Natural killer cell (primary cell): ENCODE measurements at regions not wholly inside any gene's neighbourhood (a gene's known extent, or its start where the extent isn't known, plus 50 kb on each side); places are given as distances from the start of the nearest gene placed in this dataset.

Experiments
- ATAC-seq, 3 donors: fragments of 150-1000 bp in 2 of 3; fragments of 200-7000 bp in 1 of 3; cut with Tn5 transposase; 1 replicate in 1 of 3; 2 replicates in 2 of 3; pipeline ENCODE4 v1.10.0; 2021; ENCODE audit warnings: mild to moderate bottlenecking in 2 of 3, moderate library complexity in 2 of 3
- DNase-seq, 2 donors: peaks; one replicate each; pipeline versions ENCODE4 v3.0.0 to v3.0.0-alpha.2; 2013 to 2021; ENCODE audit warnings: mixed read lengths in 1 of 2
- H3K27ac ChIP-seq: one replicate; pipeline ENCODE4 v1.5.1; 2013; ENCODE audit warnings: mild to moderate bottlenecking, low read length
- H3K27me3 ChIP-seq: one replicate; pipeline ENCODE4 v1.6.1; 2013; ENCODE audit warnings: low read length; ENCODE audit not compliant: control insufficient read depth, insufficient read depth
- H3K36me3 ChIP-seq: one replicate; pipeline ENCODE4 v1.6.1; 2013; ENCODE audit warnings: low read length; ENCODE audit not compliant: control insufficient read depth, insufficient read depth
- H3K4me1 ChIP-seq: one replicate; pipeline ENCODE4 v1.6.1; 2013; ENCODE audit warnings: low read length; ENCODE audit not compliant: control insufficient read depth, insufficient read depth
- H3K4me3 ChIP-seq: one replicate; pipeline ENCODE4 v1.5.1; 2013; ENCODE audit warnings: low read length
- H3K9me3 ChIP-seq: one replicate; pipeline ENCODE4 v1.6.1; 2013; ENCODE audit warnings: low read length; ENCODE audit not compliant: control insufficient read depth, insufficient read depth
- H3K27ac Mint-ChIP-seq, 2 donors: one replicate each; pipeline ENCODE4 v1.8.0; 2022; ENCODE audit warnings: mild to moderate bottlenecking in 2 of 2, mixed read lengths in 2 of 2, moderate library complexity in 1 of 2
- H3K27me3 Mint-ChIP-seq, 2 donors: one replicate each; pipeline ENCODE4 v1.8.0; 2022; ENCODE audit warnings: low read depth in 2 of 2, mixed read lengths in 2 of 2
- H3K36me3 Mint-ChIP-seq: one replicate; pipeline ENCODE4 v1.8.0; 2022; ENCODE audit warnings: mixed read lengths
- H3K4me1 Mint-ChIP-seq, 2 donors: one replicate each; pipeline ENCODE4 v1.8.0; 2022; ENCODE audit warnings: mixed read lengths in 2 of 2
- H3K4me3 Mint-ChIP-seq: one replicate; pipeline ENCODE4 v1.8.0; 2022; ENCODE audit warnings: mild to moderate bottlenecking, moderate library complexity, mixed read lengths
- H3K9me3 Mint-ChIP-seq, 2 donors: one replicate each; pipeline ENCODE4 v1.8.0; 2022; ENCODE audit warnings: mixed read lengths in 2 of 2
- CTCF ChIP-seq: fragments of 200-600 bp; IDR thresholded peaks from one replicate; pipeline ENCODE4 v1.8.0; 2022; ENCODE audit warnings: antibody characterized with exemption
- WGBS: methylation state at CpG from one replicate; pipeline ENCODE4 v1.1.7; 2013; ENCODE audit warnings: missing lambda C conversion rate; ENCODE audit not compliant: insufficient coverage; 5-methylcytosine and 5-hydroxymethylcytosine counted together
- intact Hi-C: fragments of 100-400 bp; cut with micrococcal nuclease; formaldehyde crosslinking; loops from one replicate; pipeline ENCODE4 v1.14.2; 2022

DNA sequence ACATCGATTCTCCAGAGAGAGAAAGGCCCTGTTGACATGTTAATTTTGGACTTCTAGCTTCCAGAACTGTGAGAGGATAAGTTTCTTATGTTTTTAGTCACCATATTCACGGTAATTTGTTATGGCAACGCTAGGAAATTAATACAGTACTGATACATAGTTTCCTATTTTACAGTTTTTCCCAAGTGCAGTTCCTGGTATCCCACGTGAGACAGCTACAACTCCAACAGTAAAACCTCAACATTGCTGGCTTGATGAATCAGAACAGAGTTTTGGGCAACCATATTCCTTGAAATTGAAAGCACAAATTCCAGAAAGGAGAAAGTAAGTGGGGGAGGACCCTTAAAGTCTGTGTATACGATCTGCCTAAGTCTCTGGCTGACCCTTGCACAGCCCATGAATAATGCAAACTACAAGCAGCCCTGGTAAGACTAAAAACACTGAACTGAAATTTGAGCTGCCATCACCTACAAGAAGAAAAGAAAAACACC, 505.1 kb upstream of the NRSN1 start:
- peaks cover 9 to 13% of the 10 kb centered on the region in 2 donors for H3K9me3 Mint-ChIP-seq
- ATAC-seq = no peak
- Histone ChIP-seq H3K4me3 (no peak overlapping the region), H3K27me3 (no peaks in the 10 kb centered on the region), H3K4me1 (no peaks in the 10 kb centered on the region), H3K9me3 (no peaks in the 10 kb centered on the region), H3K36me3 (no peaks in the 10 kb centered on the region), H3K27ac (no peak overlapping the region)
- TF ChIP-seq CTCF = no peak
- no peaks in the 10 kb centered on the region for H3K4me1 Mint-ChIP-seq
- 69% methylated on average over 5 of the region's 5 CpGs for WGBS
- no peak for DNase-seq
- no peak overlapping the region for H3K27ac Mint-ChIP-seq
- no peak overlapping the region for H3K4me3 Mint-ChIP-seq
- intact Hi-C loops = no loop called here
- H3K27me3 Mint-ChIP-seq = no peaks in the 10 kb centered on the region
- no peaks in the 10 kb centered on the region for H3K36me3 Mint-ChIP-seq

- H3K4me1 ChIP-seq = no peaks in the 10 kb centered on the region
- no peak overlapping the region for H3K4me3 Mint-ChIP-seq
- H3K9me3 ChIP-seq = no peaks in the 10 kb centered on the region
- ATAC-seq = no peak
- DNase-seq = no peak
- no peaks in the 10 kb centered on the region for H3K27me3 ChIP-seq
- H3K9me3 Mint-ChIP-seq = peaks cover 8% of the 10 kb centered on the region in 2 donors
- H3K4me3 ChIP-seq = no peak overlapping the region
- H3K27ac ChIP-seq = no peak overlapping the region
- H3K27me3 Mint-ChIP-seq = no peaks in the 10 kb centered on the region
- no peaks in the 10 kb centered on the region for H3K36me3 ChIP-seq
- peaks cover 5% of the 10 kb centered on the region for H3K36me3 Mint-ChIP-seq
- no peaks in the 10 kb centered on the region for H3K4me1 Mint-ChIP-seq
- 87% methylated on average over 3 of the region's 6 CpGs for WGBS
- H3K27ac Mint-ChIP-seq = no peak overlapping the region
- TF ChIP-seq CTCF = no peak
- intact Hi-C loops = no loop called here
Measured at GRCh38 chr6:23630726-23631635, 495.0 kb upstream of the NRSN1 start.

GRCh38 chr6:23633996-23634395, 492.0 kb upstream of the NRSN1 start:
- H3K9me3 Mint-ChIP-seq = peaks cover 5 to 8% of the 10 kb centered on the region in 2 donors
- ATAC-seq = no peak
- H3K27ac Mint-ChIP-seq = no peak overlapping the region
- no peaks in the 10 kb centered on the region for H3K4me1 Mint-ChIP-seq
- DNase-seq = no peak
- no peak for TF ChIP-seq CTCF
- intact Hi-C loops = no loop called here
- H3K4me3 ChIP-seq = no peak overlapping the region
- no peaks in the 10 kb centered on the region for H3K4me1 ChIP-seq
- no peaks in the 10 kb centered on the region for H3K36me3 Mint-ChIP-seq
- no peak overlapping the region for H3K4me3 Mint-ChIP-seq
- no peaks in the 10 kb centered on the region for H3K27me3 ChIP-seq
- H3K36me3 ChIP-seq = no peaks in the 10 kb centered on the region
- H3K27ac ChIP-seq = no peak overlapping the region
- WGBS = 87% methylated on average over 7 of the region's 7 CpGs
- H3K9me3 ChIP-seq = no peaks in the 10 kb centered on the region
- no peaks in the 10 kb centered on the region for H3K27me3 Mint-ChIP-seq
